WTC11 (cell line): ENCODE measurements at regions not wholly inside any gene's neighbourhood (a gene's known extent, or its start where the extent isn't known, plus 50 kb on each side); places are given as distances from the start of the nearest gene placed in this dataset.

ENCODE experiments used
- ATAC-seq: fragments of 200-7000 bp; cut with Tn5 transposase; 2 replicates; pipeline ENCODE4 v1.10.0; 2021; ENCODE audit warnings: mild to moderate bottlenecking, moderate library complexity
- CTCF ChIA-PET: fragments of 300-600 bp; sonication (Branson Sonifier 250); formaldehyde crosslinking; loops from one replicate; lab custom pipeline; 2021; ENCODE audit warnings: antibody characterized with exemption; lab: Charles Lee
- POLR2A ChIA-PET: fragments of 350-600 bp; sonication (Branson Sonifier 250); formaldehyde crosslinking; loops from one replicate; lab custom pipeline; 2021; ENCODE audit warnings: antibody characterized with exemption; lab: Charles Lee
- DNase-seq: peaks from one replicate; pipeline ENCODE4 v3.0.0; 2021; ENCODE audit warnings: low spot score
- H3K27ac Mint-ChIP-seq: 2 replicates; pipeline ENCODE4 v1.8.0; 2021; ENCODE audit warnings: mixed read lengths
- H3K27me3 Mint-ChIP-seq: 2 replicates; pipeline ENCODE4 v1.8.0; 2021; ENCODE audit warnings: low read depth, mild to moderate bottlenecking, moderate library complexity, mixed read lengths
- H3K36me3 Mint-ChIP-seq: 2 replicates; pipeline ENCODE4 v1.8.0; 2021; ENCODE audit warnings: mixed read lengths
- H3K4me1 Mint-ChIP-seq: 2 replicates; pipeline ENCODE4 v1.8.0; 2022; ENCODE audit warnings: mixed read lengths
- H3K4me3 Mint-ChIP-seq: 2 replicates; pipeline ENCODE4 v1.8.0; 2021; ENCODE audit warnings: mild to moderate bottlenecking, moderate library complexity, mixed read lengths
- H3K9me3 Mint-ChIP-seq: 2 replicates; pipeline ENCODE4 v1.8.0; 2021; ENCODE audit warnings: mixed read lengths
- CBFB ChIP-seq: sonication (generic); formaldehyde crosslinking; IDR thresholded peaks from 2 replicates; pipeline ENCODE4 v1.8.1; 2022; ENCODE audit warnings: mild to moderate bottlenecking, low read depth, missing genetic modification reagents
- CREB1 ChIP-seq: sonication (generic); formaldehyde crosslinking; IDR thresholded peaks from 2 replicates; pipeline ENCODE4 v1.8.0; 2023; ENCODE audit warnings: mild to moderate bottlenecking, missing genetic modification reagents
- CREM ChIP-seq: sonication (generic); formaldehyde crosslinking; IDR thresholded peaks from 2 replicates; pipeline ENCODE4 v1.8.1; 2022; ENCODE audit warnings: mild to moderate bottlenecking, missing genetic modification reagents, moderate library complexity
- ESRRA ChIP-seq: sonication (generic); formaldehyde crosslinking; IDR thresholded peaks from 2 replicates; pipeline ENCODE4 v1.8.1; 2022; ENCODE audit warnings: mild to moderate bottlenecking, missing genetic modification reagents, borderline replicate concordance
- GRHL2 ChIP-seq: fragments of 250-450 bp; sonication (Bioruptor Pico); IDR thresholded peaks from 2 replicates; pipeline ENCODE4 v1.8.0; 2022; ENCODE audit warnings: mild to moderate bottlenecking, moderate library complexity; ENCODE audit not compliant: insufficient replicate concordance, severe bottlenecking
- IRF2 ChIP-seq: sonication (generic); formaldehyde crosslinking; IDR thresholded peaks from 2 replicates; pipeline ENCODE4 v1.8.0; 2022; ENCODE audit warnings: low read depth, missing genetic modification reagents, borderline replicate concordance
- MYBL2 ChIP-seq: sonication (generic); formaldehyde crosslinking; IDR thresholded peaks from 2 replicates; pipeline ENCODE4 v1.8.1; 2023; ENCODE audit warnings: mild to moderate bottlenecking, moderate library complexity, missing genetic modification reagents
- NFE2L1 ChIP-seq: sonication (generic); formaldehyde crosslinking; IDR thresholded peaks from 2 replicates; pipeline ENCODE4 v1.8.1; 2023; ENCODE audit warnings: missing genetic modification reagents
- NR3C1 ChIP-seq: sonication (generic); formaldehyde crosslinking; conservative IDR thresholded peaks from 2 replicates; pipeline ENCODE4 v1.8.1; 2023; ENCODE audit warnings: low read depth, mild to moderate bottlenecking, missing genetic modification reagents
- PRRX2 ChIP-seq: fragments of 250-450 bp; sonication (Bioruptor Pico); IDR thresholded peaks from 2 replicates; pipeline ENCODE4 v1.8.0; 2021; ENCODE audit warnings: mild to moderate bottlenecking
- SMAD4 ChIP-seq: sonication (generic); formaldehyde crosslinking; IDR thresholded peaks from 2 replicates; pipeline ENCODE4 v1.8.0; 2022; ENCODE audit warnings: mild to moderate bottlenecking, missing genetic modification reagents
- TCF7 ChIP-seq: sonication (generic); formaldehyde crosslinking; IDR thresholded peaks from 2 replicates; pipeline ENCODE4 v1.8.0; 2022; ENCODE audit warnings: mild to moderate bottlenecking, low read depth, missing genetic modification reagents, moderate library complexity
- ZNF232 ChIP-seq: sonication (generic); formaldehyde crosslinking; IDR thresholded peaks from 2 replicates; pipeline ENCODE4 v1.8.0; 2022; ENCODE audit warnings: mild to moderate bottlenecking, missing genetic modification reagents
- ZNF416 ChIP-seq: fragments of 250-450 bp; sonication (Bioruptor Pico); IDR thresholded peaks from 2 replicates; pipeline ENCODE4 v1.9.0; 2021; ENCODE audit warnings: mild to moderate bottlenecking, inconsistent platforms
- TF ChIP-seq, protein P1 (sequence below): fragments of 250-450 bp; sonication (Bioruptor Pico); IDR thresholded peaks from 2 replicates; pipeline ENCODE4 v1.9.0; 2021; ENCODE audit warnings: mild to moderate bottlenecking, borderline replicate concordance
- TF ChIP-seq, protein P2 (sequence below): fragments of 250-450 bp; sonication (Bioruptor Pico); conservative IDR thresholded peaks from 2 replicates; pipeline ENCODE4 v1.9.0; 2021; ENCODE audit warnings: mild to moderate bottlenecking
- TF ChIP-seq, protein P3 (sequence below): sonication (generic); formaldehyde crosslinking; IDR thresholded peaks from 2 replicates; pipeline ENCODE4 v1.8.0; 2022; ENCODE audit warnings: mild to moderate bottlenecking, missing genetic modification reagents
- TF ChIP-seq, protein P4 (sequence below): sonication (generic); formaldehyde crosslinking; IDR thresholded peaks from 2 replicates; pipeline ENCODE4 v1.8.1; 2023; ENCODE audit warnings: mild to moderate bottlenecking, missing genetic modification reagents, moderate library complexity
- TF ChIP-seq, protein P5 (sequence below): fragments of 250-450 bp; sonication (Bioruptor Pico); IDR thresholded peaks from 2 replicates; pipeline ENCODE4 v1.9.0; 2021; ENCODE audit warnings: mild to moderate bottlenecking
- TF ChIP-seq, protein P6 (sequence below): sonication (generic); formaldehyde crosslinking; IDR thresholded peaks from 2 replicates; pipeline ENCODE4 v1.8.0; 2022; ENCODE audit warnings: mild to moderate bottlenecking, missing genetic modification reagents
- TF ChIP-seq, protein P7 (sequence below): sonication (generic); formaldehyde crosslinking; IDR thresholded peaks from 2 replicates; pipeline ENCODE4 v1.8.1; 2023; ENCODE audit warnings: mild to moderate bottlenecking, missing genetic modification reagents, moderate library complexity

DNA sequence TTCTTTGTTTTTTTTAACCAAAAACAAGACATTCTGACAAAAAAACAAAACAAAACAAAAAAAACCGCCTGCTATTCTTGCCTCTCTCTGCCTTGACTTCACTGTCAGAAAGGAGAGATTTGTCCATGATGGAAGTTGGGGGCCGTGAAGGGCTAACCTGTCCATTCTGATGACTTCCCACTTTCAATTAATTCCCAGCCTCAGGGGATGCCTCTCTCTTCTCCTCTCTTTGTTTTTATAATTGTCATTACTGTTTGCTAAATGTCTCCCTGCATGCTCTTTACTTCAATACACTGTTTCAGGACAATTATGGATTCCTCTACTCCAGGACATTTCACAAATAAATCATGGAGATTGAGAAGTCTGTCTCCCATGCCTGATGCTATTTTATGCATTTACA, 130.5 kb upstream of the CNR1 start (continued):
- TF ChIP-seq, protein P1, sequence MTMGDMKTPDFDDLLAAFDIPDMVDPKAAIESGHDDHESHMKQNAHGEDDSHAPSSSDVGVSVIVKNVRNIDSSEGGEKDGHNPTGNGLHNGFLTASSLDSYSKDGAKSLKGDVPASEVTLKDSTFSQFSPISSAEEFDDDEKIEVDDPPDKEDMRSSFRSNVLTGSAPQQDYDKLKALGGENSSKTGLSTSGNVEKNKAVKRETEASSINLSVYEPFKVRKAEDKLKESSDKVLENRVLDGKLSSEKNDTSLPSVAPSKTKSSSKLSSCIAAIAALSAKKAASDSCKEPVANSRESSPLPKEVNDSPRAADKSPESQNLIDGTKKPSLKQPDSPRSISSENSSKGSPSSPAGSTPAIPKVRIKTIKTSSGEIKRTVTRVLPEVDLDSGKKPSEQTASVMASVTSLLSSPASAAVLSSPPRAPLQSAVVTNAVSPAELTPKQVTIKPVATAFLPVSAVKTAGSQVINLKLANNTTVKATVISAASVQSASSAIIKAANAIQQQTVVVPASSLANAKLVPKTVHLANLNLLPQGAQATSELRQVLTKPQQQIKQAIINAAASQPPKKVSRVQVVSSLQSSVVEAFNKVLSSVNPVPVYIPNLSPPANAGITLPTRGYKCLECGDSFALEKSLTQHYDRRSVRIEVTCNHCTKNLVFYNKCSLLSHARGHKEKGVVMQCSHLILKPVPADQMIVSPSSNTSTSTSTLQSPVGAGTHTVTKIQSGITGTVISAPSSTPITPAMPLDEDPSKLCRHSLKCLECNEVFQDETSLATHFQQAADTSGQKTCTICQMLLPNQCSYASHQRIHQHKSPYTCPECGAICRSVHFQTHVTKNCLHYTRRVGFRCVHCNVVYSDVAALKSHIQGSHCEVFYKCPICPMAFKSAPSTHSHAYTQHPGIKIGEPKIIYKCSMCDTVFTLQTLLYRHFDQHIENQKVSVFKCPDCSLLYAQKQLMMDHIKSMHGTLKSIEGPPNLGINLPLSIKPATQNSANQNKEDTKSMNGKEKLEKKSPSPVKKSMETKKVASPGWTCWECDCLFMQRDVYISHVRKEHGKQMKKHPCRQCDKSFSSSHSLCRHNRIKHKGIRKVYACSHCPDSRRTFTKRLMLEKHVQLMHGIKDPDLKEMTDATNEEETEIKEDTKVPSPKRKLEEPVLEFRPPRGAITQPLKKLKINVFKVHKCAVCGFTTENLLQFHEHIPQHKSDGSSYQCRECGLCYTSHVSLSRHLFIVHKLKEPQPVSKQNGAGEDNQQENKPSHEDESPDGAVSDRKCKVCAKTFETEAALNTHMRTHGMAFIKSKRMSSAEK (CRISPR knock-in tag), result no peak
- no peak for TF ChIP-seq PRRX2 (CRISPR knock-in tag)
- TF ChIP-seq GRHL2 (CRISPR knock-in tag), result no peak
- TF ChIP-seq, protein P2, sequence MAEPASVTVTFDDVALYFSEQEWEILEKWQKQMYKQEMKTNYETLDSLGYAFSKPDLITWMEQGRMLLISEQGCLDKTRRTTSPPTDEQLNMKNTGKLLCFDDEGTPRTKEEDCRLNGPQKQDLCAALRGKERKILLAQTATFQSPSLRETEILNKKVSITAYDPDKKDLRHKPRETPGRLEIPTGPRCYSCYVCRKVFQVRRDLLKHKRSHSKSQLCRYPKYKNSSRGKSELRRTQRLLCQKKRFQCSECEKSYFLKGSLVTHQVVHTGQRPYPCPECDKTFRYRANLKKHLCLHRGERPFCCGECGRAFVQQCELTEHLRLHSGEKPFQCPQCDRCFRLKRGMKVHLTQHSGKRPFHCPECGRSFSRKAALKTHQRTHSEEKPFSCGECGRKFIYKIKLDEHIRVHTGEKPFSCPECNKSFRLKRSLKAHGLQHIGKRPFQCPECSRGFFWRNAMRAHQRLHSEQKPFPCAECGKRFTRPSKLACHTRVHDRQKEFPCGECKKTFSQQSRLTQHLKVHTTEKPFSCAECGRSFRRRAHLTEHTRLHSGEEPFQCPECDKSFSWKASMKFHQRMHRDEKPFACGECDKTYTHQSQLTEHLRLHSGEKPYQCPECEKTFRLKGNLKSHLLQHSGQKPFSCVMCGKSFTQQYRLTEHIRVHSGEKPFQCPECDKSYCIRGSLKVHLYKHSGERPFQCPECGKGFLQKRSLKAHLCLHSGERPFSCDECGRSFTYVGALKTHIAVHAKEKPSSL (CRISPR knock-in tag), result no peak

DNA sequence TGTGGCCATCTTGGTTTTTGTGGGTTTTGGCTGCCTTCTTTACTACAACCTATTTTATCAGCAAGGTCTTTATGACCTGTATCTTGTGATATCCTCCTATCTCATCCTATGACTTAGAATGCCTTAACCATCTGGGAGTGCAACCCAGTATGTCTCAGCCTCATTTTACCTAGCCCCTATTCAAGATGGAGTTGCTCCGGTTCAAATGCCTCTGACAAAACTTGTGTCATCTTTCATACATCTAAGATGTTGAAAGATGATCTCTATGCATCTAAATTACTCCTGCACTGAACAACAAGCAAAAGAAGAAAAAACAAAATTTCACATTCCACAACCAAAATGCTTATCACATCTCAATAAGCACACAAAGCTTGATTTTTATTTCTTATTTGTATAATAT, 129.5 kb upstream of the CNR1 start:
- ChIA-PET POLR2A (no interaction called here), CTCF (no interaction called here)
- H3K4me3 Mint-ChIP-seq, result no peak overlapping the region
- no peak overlapping the region for H3K27ac Mint-ChIP-seq
- H3K36me3 Mint-ChIP-seq, result no peaks in the 10 kb centered on the region
- TF ChIP-seq, protein P3, sequence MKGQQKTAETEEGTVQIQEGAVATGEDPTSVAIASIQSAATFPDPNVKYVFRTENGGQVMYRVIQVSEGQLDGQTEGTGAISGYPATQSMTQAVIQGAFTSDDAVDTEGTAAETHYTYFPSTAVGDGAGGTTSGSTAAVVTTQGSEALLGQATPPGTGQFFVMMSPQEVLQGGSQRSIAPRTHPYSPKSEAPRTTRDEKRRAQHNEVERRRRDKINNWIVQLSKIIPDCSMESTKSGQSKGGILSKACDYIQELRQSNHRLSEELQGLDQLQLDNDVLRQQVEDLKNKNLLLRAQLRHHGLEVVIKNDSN, result no peak
- TF ChIP-seq TCF7 (CRISPR knock-in tag), result no peak
- TF ChIP-seq NR3C1 (CRISPR knock-in tag), result no peak
- TF ChIP-seq, protein P4, sequence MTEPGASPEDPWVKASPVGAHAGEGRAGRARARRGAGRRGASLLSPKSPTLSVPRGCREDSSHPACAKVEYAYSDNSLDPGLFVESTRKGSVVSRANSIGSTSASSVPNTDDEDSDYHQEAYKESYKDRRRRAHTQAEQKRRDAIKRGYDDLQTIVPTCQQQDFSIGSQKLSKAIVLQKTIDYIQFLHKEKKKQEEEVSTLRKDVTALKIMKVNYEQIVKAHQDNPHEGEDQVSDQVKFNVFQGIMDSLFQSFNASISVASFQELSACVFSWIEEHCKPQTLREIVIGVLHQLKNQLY (CRISPR knock-in tag), result no peak
- no peaks in the 10 kb centered on the region for H3K9me3 Mint-ChIP-seq
- ATAC-seq (no peak), DNase-seq (no peak)
- H3K4me1 Mint-ChIP-seq, result peaks cover 24% of the 10 kb centered on the region
- H3K27me3 Mint-ChIP-seq, result no peaks in the 10 kb centered on the region

DNA sequence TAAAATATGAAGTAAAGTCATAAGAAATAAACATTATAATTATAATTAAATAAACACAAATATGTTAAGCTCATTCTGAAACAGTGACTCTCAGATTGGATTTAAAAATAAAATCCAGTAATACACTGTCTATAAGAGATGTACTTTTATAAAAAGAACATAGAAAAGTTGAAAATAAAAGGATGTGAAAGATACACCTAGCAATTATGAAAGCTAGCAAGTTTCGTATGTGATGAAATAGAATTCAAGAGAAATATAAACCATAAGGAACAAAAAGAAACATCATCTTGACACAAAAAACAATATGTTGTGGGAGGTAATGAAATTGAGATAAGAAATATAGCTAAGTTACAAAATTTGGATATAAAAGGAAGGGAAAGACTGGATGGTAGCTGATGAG, 128.6 kb upstream of the CNR1 start:
- CTCF ChIA-PET, result no interaction called here
- TF ChIP-seq, protein P5, sequence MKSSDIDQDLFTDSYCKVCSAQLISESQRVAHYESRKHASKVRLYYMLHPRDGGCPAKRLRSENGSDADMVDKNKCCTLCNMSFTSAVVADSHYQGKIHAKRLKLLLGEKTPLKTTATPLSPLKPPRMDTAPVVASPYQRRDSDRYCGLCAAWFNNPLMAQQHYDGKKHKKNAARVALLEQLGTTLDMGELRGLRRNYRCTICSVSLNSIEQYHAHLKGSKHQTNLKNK (CRISPR knock-in tag), result no peak
- no peak for TF ChIP-seq CREB1 (CRISPR knock-in tag)
- no peak for TF ChIP-seq ESRRA (CRISPR knock-in tag)
- no peak for TF ChIP-seq CREM (CRISPR knock-in tag)
- no peak for TF ChIP-seq MYBL2 (CRISPR knock-in tag)
- TF ChIP-seq NFE2L1 (CRISPR knock-in tag), result no peak
- no peak for TF ChIP-seq IRF2 (CRISPR knock-in tag)
- TF ChIP-seq, protein P6, sequence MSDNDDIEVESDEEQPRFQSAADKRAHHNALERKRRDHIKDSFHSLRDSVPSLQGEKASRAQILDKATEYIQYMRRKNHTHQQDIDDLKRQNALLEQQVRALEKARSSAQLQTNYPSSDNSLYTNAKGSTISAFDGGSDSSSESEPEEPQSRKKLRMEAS (CRISPR knock-in tag), result no peak
- TF ChIP-seq ZNF416, result no peak
- TF ChIP-seq SMAD4 (CRISPR knock-in tag), result no peak
- TF ChIP-seq, protein P7, sequence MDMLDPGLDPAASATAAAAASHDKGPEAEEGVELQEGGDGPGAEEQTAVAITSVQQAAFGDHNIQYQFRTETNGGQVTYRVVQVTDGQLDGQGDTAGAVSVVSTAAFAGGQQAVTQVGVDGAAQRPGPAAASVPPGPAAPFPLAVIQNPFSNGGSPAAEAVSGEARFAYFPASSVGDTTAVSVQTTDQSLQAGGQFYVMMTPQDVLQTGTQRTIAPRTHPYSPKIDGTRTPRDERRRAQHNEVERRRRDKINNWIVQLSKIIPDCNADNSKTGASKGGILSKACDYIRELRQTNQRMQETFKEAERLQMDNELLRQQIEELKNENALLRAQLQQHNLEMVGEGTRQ, result no peak
- no peak for TF ChIP-seq CBFB (CRISPR knock-in tag)
- TF ChIP-seq ZNF232 (CRISPR knock-in tag), result no peak
- TF ChIP-seq, all 79 proteins: peak for 0
- Mint-ChIP-seq H3K27me3 (no peaks in the 10 kb centered on the region), H3K9me3 (no peaks in the 10 kb centered on the region; the same call in 1 of the 2 replicates), H3K4me1 (peaks cover 24% of the 10 kb centered on the region), H3K36me3 (no peaks in the 10 kb centered on the region), H3K4me3 (no peak overlapping the region), H3K27ac (no peak overlapping the region)
- POLR2A ChIA-PET, result no interaction called here
- ATAC-seq (no peak), DNase-seq (no peak)
